ENCODE measurements at regions not wholly inside any gene's neighbourhood (a gene's known extent, or its start where the extent isn't known, plus 50 kb on each side); places are given as distances from the start of the nearest gene placed in this dataset.

- Histone ChIP-seq H3K27me3 (ENCODE audit: control insufficient read depth, extremely low read depth, insufficient read depth, low read length) (no peaks in the 10 kb centered on the region), H2AFZ (ENCODE audit: control insufficient read depth, low read length) (no peak overlapping the region), H3K27ac (ENCODE audit: control insufficient read depth, insufficient read depth, low read length) (no peak overlapping the region), H3K4me1 (ENCODE audit: control insufficient read depth, extremely low read depth, insufficient read depth, low read length) (peaks cover 16% of the 10 kb centered on the region), H3K9me1 (ENCODE audit: control insufficient read depth, extremely low read depth, insufficient read depth, low read length) (no peaks in the 10 kb centered on the region), H3K9ac (ENCODE audit: control insufficient read depth, extremely low read depth, insufficient read depth, low read length) (no peak overlapping the region), H3K79me2 (ENCODE audit: control insufficient read depth, insufficient read depth, low read length) (peaks cover 59% of the 10 kb centered on the region), H3K4me3 (ENCODE audit: control insufficient read depth in 2 of 3, extremely low read depth in 1 of 3, insufficient read depth in 2 of 3, low read depth in 1 of 3, low read length in 3 of 3) (no peak overlapping the region), H4K20me1 (ENCODE audit: control insufficient read depth, extremely low read depth, insufficient read depth, low read length) (no peaks in the 10 kb centered on the region), H3K4me2 (ENCODE audit: control insufficient read depth, extremely low read depth, insufficient read depth, low read depth, low read length) (no peak overlapping the region), H3K9me3 (ENCODE audit: control insufficient read depth, low read depth, low read length) (no peaks in the 10 kb centered on the region), H3K36me3 (ENCODE audit: control insufficient read depth in 2 of 2, extremely low read depth in 1 of 2, insufficient read depth in 2 of 2, low read length in 2 of 2) (peaks cover 0 to 1% of the 10 kb centered on the region in 2 experiments)
- dilution Hi-C loops (cut with MboI; ENCODE audit: extremely low pct_ligation_motif_present, low sequenced_read_pairs) = no loop called here
- TF ChIP-seq CTCF (optimal IDR thresholded peaks at IDR 0.05 in 1 of 3, IDR thresholded peaks at IDR 0.05 in 1 of 3, conservative IDR thresholded peaks at IDR 0.05 in 1 of 3; ENCODE audit: extremely low read depth in 1 of 3, insufficient read depth in 2 of 3, low read length in 3 of 3) = no peak
- TF ChIP-seq EZH2 (IDR thresholded peaks at IDR 0.05; ENCODE audit: low read length) = no peak
- FAIRE-seq = no peak
- no peak for DNase-seq (ENCODE audit: low read depth, low spot score)
Observed at GRCh38 chr13:99040536-99041131, 62.8 kb upstream of the DOCK9 start.

GRCh38 chr13:99041337-99041736, 63.5 kb upstream of the DOCK9 start:
- FAIRE-seq (no peak), DNase-seq (ENCODE audit: low read depth, low spot score) (no peak)
- Histone ChIP-seq H3K9me1 (ENCODE audit: control insufficient read depth, extremely low read depth, insufficient read depth, low read length) (no peaks in the 10 kb centered on the region), H3K79me2 (ENCODE audit: control insufficient read depth, insufficient read depth, low read length) (peaks cover 59% of the 10 kb centered on the region), H3K4me3 (ENCODE audit: control insufficient read depth in 2 of 3, extremely low read depth in 1 of 3, insufficient read depth in 2 of 3, low read depth in 1 of 3, low read length in 3 of 3) (no peak overlapping the region), H3K27me3 (ENCODE audit: control insufficient read depth, extremely low read depth, insufficient read depth, low read length) (no peaks in the 10 kb centered on the region), H3K4me1 (ENCODE audit: control insufficient read depth, extremely low read depth, insufficient read depth, low read length) (peaks cover 23% of the 10 kb centered on the region), H4K20me1 (ENCODE audit: control insufficient read depth, extremely low read depth, insufficient read depth, low read length) (no peaks in the 10 kb centered on the region), H3K36me3 (ENCODE audit: control insufficient read depth in 2 of 2, extremely low read depth in 1 of 2, insufficient read depth in 2 of 2, low read length in 2 of 2) (peaks cover 0 to 1% of the 10 kb centered on the region in 2 experiments), H3K9me3 (ENCODE audit: control insufficient read depth, low read depth, low read length) (no peaks in the 10 kb centered on the region), H3K27ac (ENCODE audit: control insufficient read depth, insufficient read depth, low read length) (no peak overlapping the region), H3K9ac (ENCODE audit: control insufficient read depth, extremely low read depth, insufficient read depth, low read length) (no peak overlapping the region), H3K4me2 (ENCODE audit: control insufficient read depth, extremely low read depth, insufficient read depth, low read depth, low read length) (no peak overlapping the region), H2AFZ (ENCODE audit: control insufficient read depth, low read length) (no peak overlapping the region)
- TF ChIP-seq EZH2 (IDR thresholded peaks at IDR 0.05; ENCODE audit: low read length) (no peak), CTCF (optimal IDR thresholded peaks at IDR 0.05 in 1 of 3, IDR thresholded peaks at IDR 0.05 in 1 of 3, conservative IDR thresholded peaks at IDR 0.05 in 1 of 3; ENCODE audit: extremely low read depth in 1 of 3, insufficient read depth in 2 of 3, low read length in 3 of 3) (no peak)
- dilution Hi-C loops (cut with MboI; ENCODE audit: extremely low pct_ligation_motif_present, low sequenced_read_pairs) = no loop called here
